GM18868 (cell line): ENCODE measurements at regions not wholly inside any gene's neighbourhood (a gene's known extent, or its start where the extent isn't known, plus 50 kb on each side); places are given as distances from the start of the nearest gene placed in this dataset.
"Not testable (repeated sequence)": the region's sequence is repeated elsewhere in the genome, so short reads cannot be mapped to it uniquely, and the experiment has no call there.

ENCODE experiments used
- ATAC-seq: cut with Tn5 transposase; IDR thresholded peaks from one replicate; pipeline ENCODE4 v1.9.1; 2021; ENCODE audit warnings: mild to moderate bottlenecking, moderate library complexity; ENCODE audit not compliant: unreplicated experiment

- no peak for ATAC-seq
These were observed 471.0 kb upstream of the MGAT4C start for GRCh38 chr12:86727160-86727559.

GRCh38 chr12:86724716-86725115 lies 468.5 kb upstream of the MGAT4C start:
- peak; percentile 66 for ATAC-seq

GRCh38 chr12:86723326-86723725 lies 467.1 kb upstream of the MGAT4C start:
- ATAC-seq = no peak

GRCh38 chr12:86721713-86722397 lies 465.7 kb upstream of the MGAT4C start:
- no peak for ATAC-seq

GRCh38 chr12:86719381-86719780 lies 463.2 kb upstream of the MGAT4C start:
- ATAC-seq = no peak

- ATAC-seq = no peak
These were observed 456.9 kb upstream of the MGAT4C start for GRCh38 chr12:86713121-86713520.

- ATAC-seq = peak; percentile 89
These were observed 456.2 kb upstream of the MGAT4C start for GRCh38 chr12:86712425-86712843.

GRCh38 chr12:86711731-86712130 lies 455.5 kb upstream of the MGAT4C start:
- ATAC-seq = no peak

- ATAC-seq = no peak
These were observed 453.9 kb upstream of the MGAT4C start for GRCh38 chr12:86710109-86710508.

GRCh38 chr12:86709017-86709416 lies 452.8 kb upstream of the MGAT4C start:
- ATAC-seq = not testable (repeated sequence)

GRCh38 chr12:86698641-86698980 lies 442.4 kb upstream of the MGAT4C start:
- no peak for ATAC-seq

GRCh38 chr12:86697916-86698640 lies 441.9 kb upstream of the MGAT4C start:
- ATAC-seq = no peak

GRCh38 chr12:86683568-86684304 lies 427.5 kb upstream of the MGAT4C start:
- no peak for ATAC-seq

- ATAC-seq = no peak
These were observed 424.9 kb upstream of the MGAT4C start for GRCh38 chr12:86681060-86681459.

GRCh38 chr12:86675197-86675596 lies 419.0 kb upstream of the MGAT4C start:
- no peak for ATAC-seq

GRCh38 chr12:86670986-86671385 lies 414.8 kb upstream of the MGAT4C start:
- ATAC-seq = no peak

GRCh38 chr12:86669010-86669409 lies 412.8 kb upstream of the MGAT4C start:
- no peak for ATAC-seq

- no peak for ATAC-seq
These were observed 410.1 kb upstream of the MGAT4C start for GRCh38 chr12:86666316-86666715.

- ATAC-seq = no peak
These were observed 407.5 kb upstream of the MGAT4C start for GRCh38 chr12:86663716-86664115.

GRCh38 chr12:86663173-86663572 lies 407.0 kb upstream of the MGAT4C start:
- ATAC-seq = peak; percentile 55

GRCh38 chr12:86662464-86662863 lies 406.3 kb upstream of the MGAT4C start:
- ATAC-seq = no peak
